HEK293 (cell line): ENCODE measurements at regions not wholly inside any gene's neighbourhood (a gene's known extent, or its start where the extent isn't known, plus 50 kb on each side); places are given as distances from the start of the nearest gene placed in this dataset.

Experiments used
- CTCF ChIA-PET: fragments of 350-600 bp; formaldehyde crosslinking; extraction: SDS; loops from one replicate; lab custom pipeline; 2021; ENCODE audit warnings: antibody characterized with exemption; lab: Yijun Ruan, JAX
- POLR2A ChIA-PET: fragments of 300-600 bp; formaldehyde crosslinking; extraction: SDS; loops from one replicate; lab custom pipeline; 2020; ENCODE audit warnings: antibody characterized with exemption, inconsistent platforms; lab: Yijun Ruan, JAX
- H3K27ac ChIP-seq: fragments of 200-500 bp; sonication (Bioruptor generic); 2 replicates; pipeline ENCODE4 v1.5.1; 2014; ENCODE audit warnings: low read depth, low read length, control low read depth, inconsistent platforms; ENCODE audit errors: extremely low read depth
- H3K36me3 ChIP-seq, 2 experiments: fragments of 200-500 bp in 1 of 2; sonication (Bioruptor generic) in 1 of 2; 1 replicate in 1 of 2; 2 replicates in 1 of 2; pipeline ENCODE4 v1.5.1; 2014 to 2017; ENCODE audit warnings: inconsistent platforms in 2 of 2, low read length in 2 of 2; ENCODE audit not compliant: control insufficient read depth in 2 of 2, insufficient read depth in 1 of 2
- H3K4me1 ChIP-seq: fragments of 200-500 bp; sonication (Bioruptor generic); 2 replicates; pipeline ENCODE4 v1.5.1; 2014; ENCODE audit warnings: mild to moderate bottlenecking, low read length, inconsistent platforms; ENCODE audit not compliant: control insufficient read depth, insufficient read depth
- H3K4me3 ChIP-seq: 2 replicates; pipeline ENCODE4 v1.5.1; 2011; ENCODE audit warnings: low read depth, mild to moderate bottlenecking, control low read depth, low read length, moderate library complexity
- H3K9me3 ChIP-seq: fragments of 200-500 bp; sonication (Bioruptor generic); 2 replicates; pipeline ENCODE4 v1.5.1; 2014; ENCODE audit warnings: low read depth, low read length, inconsistent platforms; ENCODE audit not compliant: control insufficient read depth, insufficient read depth
- FEZF1 ChIP-seq: fragments of 450-650 bp; formaldehyde crosslinking; IDR thresholded peaks from 2 replicates; pipeline ENCODE4 v1.5.1; 2016; ENCODE audit warnings: missing biosample characterization, missing genetic modification characterization
- GLIS1 ChIP-seq: fragments of 450-650 bp; formaldehyde crosslinking; IDR thresholded peaks from 2 replicates; pipeline ENCODE4 v1.5.1; 2016; ENCODE audit warnings: missing biosample characterization, missing genetic modification characterization
- IKZF3 ChIP-seq: fragments of 450-650 bp; IDR thresholded peaks from 2 replicates; pipeline ENCODE4 v1.5.0; 2018; ENCODE audit warnings: missing biosample characterization, mild to moderate bottlenecking, missing genetic modification characterization, moderate library complexity
- OSR2 ChIP-seq: fragments of 450-650 bp; formaldehyde crosslinking; IDR thresholded peaks from 2 replicates; pipeline ENCODE4 v1.5.1; 2016; ENCODE audit warnings: missing biosample characterization, missing genetic modification characterization
- OVOL3 ChIP-seq: fragments of 450-650 bp; formaldehyde crosslinking; IDR thresholded peaks from 2 replicates; pipeline ENCODE4 v1.5.1; 2016; ENCODE audit warnings: missing biosample characterization, missing genetic modification characterization
- PRDM4 ChIP-seq: fragments of 450-650 bp; formaldehyde crosslinking; IDR thresholded peaks from 2 replicates; pipeline ENCODE4 v1.5.1; 2017; ENCODE audit warnings: missing biosample characterization, missing genetic modification characterization
- WT1 ChIP-seq: fragments of 450-650 bp; formaldehyde crosslinking; IDR thresholded peaks from 2 replicates; pipeline ENCODE4 v1.5.1; 2016; ENCODE audit warnings: missing biosample characterization, missing genetic modification characterization
- ZBTB21 ChIP-seq: fragments of 450-650 bp; formaldehyde crosslinking; IDR thresholded peaks from 2 replicates; pipeline ENCODE4 v1.5.1; 2017; ENCODE audit warnings: missing biosample characterization, missing genetic modification characterization
- ZFP3 ChIP-seq: fragments of 450-650 bp; formaldehyde crosslinking; IDR thresholded peaks from 2 replicates; pipeline ENCODE4 v1.5.1; 2016; ENCODE audit warnings: low read depth, missing biosample characterization, missing genetic modification characterization
- ZNF211 ChIP-seq: fragments of 450-650 bp; formaldehyde crosslinking; IDR thresholded peaks from 2 replicates; pipeline ENCODE4 v1.5.1; 2016; ENCODE audit warnings: low read depth, missing biosample characterization, missing genetic modification characterization
- ZNF274 ChIP-seq, 2 experiments: fragments of 200-500 bp in 1 of 2; fragments of 450-650 bp in 1 of 2; sonication (Bioruptor generic) in 1 of 2; formaldehyde crosslinking in 1 of 2; IDR thresholded peaks; 2 replicates each; pipeline versions ENCODE4 v1.5.1 to v1.6.1; 2014 to 2016; ENCODE audit warnings: borderline replicate concordance in 1 of 2, inconsistent platforms in 1 of 2, low read length in 1 of 2, missing biosample characterization in 1 of 2, missing genetic modification characterization in 1 of 2
- ZNF37A ChIP-seq: fragments of 450-650 bp; IDR thresholded peaks from 2 replicates; pipeline ENCODE4 v1.5.1; 2018; ENCODE audit warnings: missing biosample characterization, missing genetic modification characterization
- ZNF48 ChIP-seq: fragments of 450-650 bp; formaldehyde crosslinking; IDR thresholded peaks from 2 replicates; pipeline ENCODE4 v1.5.1; 2016; ENCODE audit warnings: missing biosample characterization, missing genetic modification characterization
- ZNF645 ChIP-seq: fragments of 450-650 bp; formaldehyde crosslinking; IDR thresholded peaks from 2 replicates; pipeline ENCODE4; 2016; ENCODE audit warnings: missing biosample characterization, missing genetic modification characterization
- ZNF768 ChIP-seq: fragments of 450-650 bp; formaldehyde crosslinking; IDR thresholded peaks from 2 replicates; pipeline ENCODE4 v1.5.1; 2018; ENCODE audit warnings: missing biosample characterization, mild to moderate bottlenecking, missing genetic modification characterization
- ZSCAN30 ChIP-seq: fragments of 450-650 bp; IDR thresholded peaks from 2 replicates; pipeline ENCODE4 v1.5.1; 2018; ENCODE audit warnings: missing biosample characterization, mild to moderate bottlenecking, missing genetic modification characterization, moderate library complexity
- TF ChIP-seq, protein P1 (sequence below): fragments of 450-650 bp; formaldehyde crosslinking; IDR thresholded peaks from 2 replicates; pipeline ENCODE4 v1.5.1; 2016; ENCODE audit warnings: missing biosample characterization, missing genetic modification characterization
- TF ChIP-seq, protein P2 (sequence below): fragments of 450-650 bp; IDR thresholded peaks from 2 replicates; pipeline ENCODE4 v1.5.1; 2018; ENCODE audit warnings: missing biosample characterization, mild to moderate bottlenecking, missing genetic modification characterization
- TF ChIP-seq, protein P3 (sequence below): fragments of 450-650 bp; formaldehyde crosslinking; IDR thresholded peaks from 2 replicates; pipeline ENCODE4 v1.5.1; 2017; ENCODE audit warnings: missing biosample characterization, missing genetic modification characterization

- TF ChIP-seq OVOL3 (tag by site-specific recombination) = 0 out of 2 replicates have a peak, but pooled peaks have one; percentile 61
- no peak for TF ChIP-seq ZNF48 (tag by site-specific recombination)
- TF ChIP-seq ZNF768 (tag by site-specific recombination) = no peak
- TF ChIP-seq, protein P1, sequence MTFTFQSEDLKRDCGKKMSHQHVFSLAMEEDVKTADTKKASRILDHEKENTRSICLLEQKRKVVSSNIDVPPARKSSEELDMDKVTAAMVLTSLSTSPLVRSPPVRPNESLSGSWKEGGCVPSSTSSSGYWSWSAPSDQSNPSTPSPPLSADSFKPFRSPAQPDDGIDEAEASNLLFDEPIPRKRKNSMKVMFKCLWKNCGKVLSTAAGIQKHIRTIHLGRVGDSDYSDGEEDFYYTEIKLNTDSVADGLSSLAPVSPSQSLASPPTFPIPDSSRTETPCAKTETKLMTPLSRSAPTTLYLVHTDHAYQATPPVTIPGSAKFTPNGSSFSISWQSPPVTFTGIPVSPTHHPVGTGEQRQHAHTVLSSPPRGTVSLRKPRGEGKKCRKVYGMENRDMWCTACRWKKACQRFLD = no peak
- no peak for TF ChIP-seq ZNF274 (IDR thresholded peaks at IDR 0.05; ENCODE audit: low read length)
- no peak for TF ChIP-seq ZNF274 (tag by site-specific recombination; IDR thresholded peaks at IDR 0.05; ENCODE audit: borderline replicate concordance)
- TF ChIP-seq WT1 (tag by site-specific recombination) = peak; percentile 51
- TF ChIP-seq ZBTB21 (tag by site-specific recombination) = no peak
- no peak for TF ChIP-seq ZNF211 (tag by site-specific recombination)
- TF ChIP-seq ZNF645 (tag by site-specific recombination) = no peak
- TF ChIP-seq, protein P2, sequence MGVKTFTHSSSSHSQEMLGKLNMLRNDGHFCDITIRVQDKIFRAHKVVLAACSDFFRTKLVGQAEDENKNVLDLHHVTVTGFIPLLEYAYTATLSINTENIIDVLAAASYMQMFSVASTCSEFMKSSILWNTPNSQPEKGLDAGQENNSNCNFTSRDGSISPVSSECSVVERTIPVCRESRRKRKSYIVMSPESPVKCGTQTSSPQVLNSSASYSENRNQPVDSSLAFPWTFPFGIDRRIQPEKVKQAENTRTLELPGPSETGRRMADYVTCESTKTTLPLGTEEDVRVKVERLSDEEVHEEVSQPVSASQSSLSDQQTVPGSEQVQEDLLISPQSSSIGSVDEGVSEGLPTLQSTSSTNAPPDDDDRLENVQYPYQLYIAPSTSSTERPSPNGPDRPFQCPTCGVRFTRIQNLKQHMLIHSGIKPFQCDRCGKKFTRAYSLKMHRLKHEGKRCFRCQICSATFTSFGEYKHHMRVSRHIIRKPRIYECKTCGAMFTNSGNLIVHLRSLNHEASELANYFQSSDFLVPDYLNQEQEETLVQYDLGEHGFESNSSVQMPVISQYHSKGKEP (tag by site-specific recombination) = peak; percentile 83
- peak; percentile 70; the same call in 1 of the 2 replicates for TF ChIP-seq ZSCAN30
- TF ChIP-seq GLIS1 (tag by site-specific recombination) = peak; percentile 35; the same call in 1 of the 2 replicates
- 0 out of 2 replicates have a peak, but pooled peaks have one; percentile 12 for TF ChIP-seq IKZF3 (tag by site-specific recombination)
- TF ChIP-seq FEZF1 (tag by site-specific recombination) = 0 out of 2 replicates have a peak, but pooled peaks have one; percentile 33
- TF ChIP-seq, protein P3, sequence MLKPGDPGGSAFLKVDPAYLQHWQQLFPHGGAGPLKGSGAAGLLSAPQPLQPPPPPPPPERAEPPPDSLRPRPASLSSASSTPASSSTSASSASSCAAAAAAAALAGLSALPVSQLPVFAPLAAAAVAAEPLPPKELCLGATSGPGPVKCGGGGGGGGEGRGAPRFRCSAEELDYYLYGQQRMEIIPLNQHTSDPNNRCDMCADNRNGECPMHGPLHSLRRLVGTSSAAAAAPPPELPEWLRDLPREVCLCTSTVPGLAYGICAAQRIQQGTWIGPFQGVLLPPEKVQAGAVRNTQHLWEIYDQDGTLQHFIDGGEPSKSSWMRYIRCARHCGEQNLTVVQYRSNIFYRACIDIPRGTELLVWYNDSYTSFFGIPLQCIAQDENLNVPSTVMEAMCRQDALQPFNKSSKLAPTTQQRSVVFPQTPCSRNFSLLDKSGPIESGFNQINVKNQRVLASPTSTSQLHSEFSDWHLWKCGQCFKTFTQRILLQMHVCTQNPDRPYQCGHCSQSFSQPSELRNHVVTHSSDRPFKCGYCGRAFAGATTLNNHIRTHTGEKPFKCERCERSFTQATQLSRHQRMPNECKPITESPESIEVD = peak; percentile 87; the same call in 1 of the 2 replicates
- TF ChIP-seq ZFP3 (tag by site-specific recombination) = no peak
- TF ChIP-seq OSR2 (tag by site-specific recombination) = peak; percentile 34; the same call in 1 of the 2 replicates
- TF ChIP-seq PRDM4 (tag by site-specific recombination) = 0 out of 2 replicates have a peak, but pooled peaks have one; percentile 35
- TF ChIP-seq ZNF37A (tag by site-specific recombination) = no peak
- CTCF ChIA-PET = interaction anchor here (0.6 to 1.0 kb wide), 3 partner anchors 42 to 47 kb away, joined by 3 read pairs; no protein-coding TSS in a partner anchor
- POLR2A ChIA-PET = no interaction called here
- H3K4me1 ChIP-seq = peaks cover 3% of the 10 kb centered on the region; the same call in 1 of the 2 replicates
- no peak overlapping the region for H3K27ac ChIP-seq
- no peak overlapping the region for H3K4me3 ChIP-seq
- no peaks in the 10 kb centered on the region for H3K9me3 ChIP-seq
- H3K36me3 ChIP-seq = no peaks in the 10 kb centered on the region
Measured at GRCh38 chr20:10812759-10813327, 139.0 kb upstream of the JAG1 start.
